Islet precursor cell (in vitro differentiated cells): ENCODE measurements at regions not wholly inside any gene's neighbourhood (a gene's known extent, or its start where the extent isn't known, plus 50 kb on each side); places are given as distances from the start of the nearest gene placed in this dataset.
A peak's percentile ranks its signal among the peaks of the same experiment; 100 is the strongest.
"Not testable (repeated sequence)": the region's sequence is repeated elsewhere in the genome, so short reads cannot be mapped to it uniquely, and the experiment has no call there.

Source experiments
- DNase-seq: peaks from one replicate; pipeline ENCODE4 v3.0.0-alpha.2; 2018

DNA sequence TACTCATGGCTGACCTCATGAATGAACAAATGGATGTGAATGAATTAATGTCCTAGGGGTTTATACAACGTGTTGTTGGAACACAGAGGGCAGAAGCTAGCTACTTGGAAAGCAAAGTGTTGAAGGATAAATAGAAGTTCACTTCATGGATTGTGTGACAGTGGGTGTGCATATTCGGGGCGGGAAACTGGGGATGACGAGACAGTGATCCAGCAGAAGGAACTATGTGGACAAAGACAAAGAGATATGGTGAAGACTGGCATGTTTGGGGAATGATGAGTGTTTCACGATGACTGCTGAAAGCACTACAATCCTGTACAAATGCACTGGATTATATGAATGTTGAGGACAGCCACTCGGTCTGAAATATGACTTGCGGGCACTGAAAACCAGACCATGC is 250.5 kb upstream of the C16orf82 start:
- DNase-seq = no peak

DNA sequence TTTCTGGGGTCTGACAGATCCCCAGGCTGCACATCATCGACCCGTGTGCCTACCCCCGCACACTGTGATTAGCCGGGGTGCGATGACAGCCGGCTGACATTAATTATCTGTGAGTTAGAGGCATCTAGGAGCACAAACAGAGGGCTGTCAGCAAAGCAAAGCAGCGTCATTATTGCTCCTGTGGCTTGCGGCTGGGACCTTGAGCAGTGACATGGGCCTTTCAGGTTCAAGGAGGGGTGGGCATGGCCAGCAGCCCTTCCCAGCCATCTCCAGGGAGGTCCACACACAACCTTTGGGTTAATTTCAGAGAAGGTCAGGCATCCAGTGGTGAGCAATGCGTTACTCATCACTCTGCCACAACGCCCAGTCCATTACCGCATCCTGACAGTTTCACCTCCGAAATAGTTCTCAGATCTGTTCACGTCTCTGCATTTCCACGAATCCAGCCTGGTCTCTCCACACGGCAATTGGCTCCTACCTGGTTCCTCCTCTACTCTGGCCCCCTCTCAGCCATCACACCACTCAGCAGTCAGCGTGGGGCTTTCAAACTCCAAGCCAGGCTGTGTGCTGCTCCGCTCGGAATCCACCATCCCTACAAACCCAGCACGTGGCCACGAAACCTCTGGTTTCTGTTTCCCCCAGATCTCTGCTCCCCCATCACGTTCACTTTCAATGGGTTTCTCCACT is 249.7 kb upstream of the C16orf82 start:
- DNase-seq = peak; percentile 60

DNA sequence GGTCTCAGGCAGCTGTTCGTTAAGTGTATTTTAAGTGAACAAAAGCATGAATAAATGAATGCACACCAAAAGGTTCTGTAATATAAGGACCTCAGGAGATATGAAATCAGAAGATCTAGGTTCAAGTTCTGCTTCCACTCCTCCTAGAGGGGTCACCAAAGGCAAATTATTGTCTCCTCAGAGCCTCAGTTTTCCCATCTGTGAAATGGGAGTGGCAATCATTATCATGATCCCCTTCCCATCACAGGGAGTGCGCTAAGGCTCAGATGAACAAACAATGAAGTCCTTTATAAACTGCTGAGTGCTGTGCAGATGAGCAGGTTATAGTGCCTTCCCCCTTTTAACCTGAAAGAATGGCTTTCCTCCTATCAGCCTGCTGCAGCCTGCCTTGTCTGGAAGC is 248.3 kb upstream of the C16orf82 start:
- no peak for DNase-seq

GRCh38 chr16:26824469-26824868 is 242.3 kb upstream of the C16orf82 start:
- no peak for DNase-seq

DNA sequence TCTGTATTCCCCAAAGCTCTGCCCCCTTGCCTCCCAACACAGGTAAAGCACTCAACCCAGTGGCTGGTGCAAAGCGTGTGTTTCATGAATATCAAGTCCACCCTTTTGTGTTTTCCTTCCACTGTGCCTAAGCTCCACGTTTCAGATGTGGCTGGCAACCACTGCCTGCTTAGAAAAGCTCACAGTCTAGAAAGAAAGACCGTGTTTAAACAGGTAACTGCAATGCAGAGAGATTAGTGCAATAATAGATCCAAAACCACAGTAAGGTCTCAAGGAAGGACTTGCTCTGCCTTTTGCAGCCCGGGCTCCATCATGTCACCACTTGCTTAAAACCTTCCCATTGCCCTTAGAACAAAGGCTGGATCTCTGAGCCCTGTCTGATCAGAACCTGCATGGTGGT is 240.2 kb upstream of the C16orf82 start:
- DNase-seq = no peak

DNA sequence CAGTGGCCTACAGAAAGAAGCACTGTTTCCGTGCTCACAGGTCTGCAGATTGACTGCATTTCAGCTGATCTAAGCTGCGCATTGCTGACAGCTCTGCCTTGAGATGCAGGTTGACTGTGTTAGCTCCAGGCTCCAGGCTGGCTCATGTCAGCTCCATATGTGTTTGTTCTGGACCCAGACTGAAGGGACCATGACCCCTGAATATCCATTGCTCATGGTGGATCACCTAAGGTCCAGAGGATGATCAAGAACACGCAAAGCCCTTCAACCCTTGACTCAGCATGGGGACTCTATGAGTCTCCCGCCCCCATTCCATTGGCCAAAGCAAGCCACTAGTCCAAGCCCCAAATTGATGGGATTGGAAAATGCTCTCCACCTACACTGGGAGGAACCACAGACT is 239.3 kb upstream of the C16orf82 start:
- no peak for DNase-seq

DNA sequence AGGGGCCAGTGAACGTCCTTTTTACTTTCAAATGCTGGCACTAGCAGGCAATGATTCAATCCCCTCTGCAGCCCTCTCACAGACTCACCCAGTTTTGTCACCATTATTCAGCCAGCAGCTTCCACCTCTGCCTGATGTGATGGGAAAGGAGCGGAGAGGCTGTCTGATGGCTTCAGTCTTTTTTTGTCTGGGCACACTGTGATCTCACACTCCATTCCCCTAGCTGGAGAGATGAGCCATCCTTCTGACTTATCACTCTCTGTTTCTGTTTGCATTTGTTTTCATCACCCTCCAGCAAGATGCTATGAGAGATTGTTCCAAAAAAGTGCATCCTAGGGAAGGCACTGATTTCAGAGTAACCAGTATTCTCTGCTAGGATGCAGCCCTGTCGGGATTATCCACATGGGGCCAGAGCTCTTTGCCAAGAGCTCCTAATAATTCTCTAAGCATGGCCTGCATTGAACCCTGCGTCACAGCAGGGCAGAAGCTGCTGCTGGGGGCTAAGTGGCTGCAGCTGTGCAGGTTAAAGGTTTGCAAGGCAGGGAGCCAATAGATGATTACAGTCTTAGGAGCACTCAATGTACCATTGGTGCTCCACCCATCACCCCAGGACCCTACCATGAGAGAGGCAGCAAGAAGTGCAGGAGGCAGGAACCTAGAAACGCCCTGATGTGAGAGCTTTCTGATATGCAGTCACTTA is 236.1 kb upstream of the C16orf82 start:
- DNase-seq = no peak

- not testable (repeated sequence) for DNase-seq
Measured at GRCh38 chr16:26836114-26836513, 230.6 kb upstream of the C16orf82 start.

GRCh38 chr16:26838931-26839330 is 227.8 kb upstream of the C16orf82 start:
- DNase-seq = no peak

GRCh38 chr16:26840691-26841090 is 226.0 kb upstream of the C16orf82 start:
- DNase-seq = no peak

DNA sequence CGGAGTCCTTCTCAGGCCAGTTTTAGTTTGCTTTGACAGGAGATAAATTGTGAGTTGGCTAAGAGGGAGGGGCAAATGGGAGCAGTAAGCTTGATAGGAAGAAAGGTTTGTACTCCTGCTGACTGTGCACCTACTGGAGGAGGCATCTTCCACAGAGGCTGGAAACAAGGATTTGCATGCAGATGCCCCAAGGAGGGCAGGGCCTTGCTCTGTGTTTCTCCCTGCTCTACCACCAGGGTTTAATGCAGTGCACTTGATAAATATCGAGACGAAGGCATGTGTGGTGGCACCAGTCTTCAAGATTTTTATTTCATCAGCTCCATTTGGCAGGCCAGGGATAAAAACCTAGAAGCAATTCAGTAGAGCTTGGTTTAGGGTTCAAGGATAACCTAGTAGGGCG is 210.5 kb upstream of the C16orf82 start:
- no peak for DNase-seq

- no peak for DNase-seq
Measured at GRCh38 chr16:26856791-26857190, 209.9 kb upstream of the C16orf82 start.

DNA sequence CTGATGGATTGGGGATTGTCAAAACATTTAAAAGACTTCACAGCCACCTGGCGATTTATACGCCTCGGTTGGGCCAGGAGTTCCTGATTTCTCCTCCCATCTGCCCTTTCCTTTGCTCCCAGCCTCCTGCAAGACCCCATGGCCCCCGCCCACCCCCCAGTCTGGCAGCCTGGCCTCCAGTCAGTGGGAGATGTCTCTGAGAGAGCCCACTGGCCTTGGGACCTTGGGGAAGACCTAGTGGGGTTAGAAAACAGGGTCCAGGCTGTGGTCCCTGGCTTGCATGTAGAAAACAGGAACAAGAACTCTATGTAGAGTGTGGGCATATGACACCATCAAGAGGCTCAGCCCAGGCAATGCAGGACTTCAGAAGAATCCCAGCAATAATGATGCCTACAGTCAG is 209.4 kb upstream of the C16orf82 start:
- DNase-seq = no peak

GRCh38 chr16:26860506-26860905 is 206.2 kb upstream of the C16orf82 start:
- no peak for DNase-seq

DNA sequence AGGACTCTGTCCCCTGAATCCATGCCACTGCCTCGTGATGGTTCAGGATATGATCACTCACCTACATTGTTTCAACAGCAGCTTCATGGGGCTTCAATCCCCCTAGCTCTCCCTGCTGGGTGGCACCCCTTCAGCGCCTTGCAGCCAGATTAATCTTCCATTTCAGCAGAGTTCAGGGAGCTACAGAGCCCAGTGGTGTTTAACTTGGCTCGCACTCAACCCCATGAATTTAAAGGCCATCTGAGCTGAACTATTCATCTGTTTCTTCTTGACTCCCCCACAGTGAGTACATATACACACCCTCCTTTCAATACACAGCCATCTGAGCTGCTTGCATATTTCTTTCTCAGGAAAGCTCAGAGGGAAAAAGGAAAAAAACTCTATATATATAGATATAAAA is 202.8 kb upstream of the C16orf82 start:
- no peak for DNase-seq

DNA sequence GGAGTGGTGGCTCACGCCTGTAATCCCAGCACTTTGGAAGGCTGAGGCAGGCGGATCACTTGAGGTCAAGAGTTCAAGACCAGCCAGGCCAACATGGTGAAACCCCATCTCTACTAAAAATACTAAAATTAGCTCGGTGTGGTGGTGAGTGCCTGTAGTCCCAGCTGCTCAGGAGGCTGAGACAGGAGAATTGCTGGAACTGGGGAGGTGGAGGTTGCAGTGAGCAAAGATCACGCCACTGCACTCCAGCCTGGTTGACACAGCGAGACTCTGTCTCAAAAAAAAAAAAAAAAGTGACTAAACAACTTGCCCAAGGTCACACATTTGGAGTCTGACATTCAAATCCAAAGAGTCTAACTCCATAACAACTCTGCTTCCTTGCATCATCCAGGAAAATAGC is 192.4 kb upstream of the C16orf82 start:
- DNase-seq = not testable (repeated sequence)

DNA sequence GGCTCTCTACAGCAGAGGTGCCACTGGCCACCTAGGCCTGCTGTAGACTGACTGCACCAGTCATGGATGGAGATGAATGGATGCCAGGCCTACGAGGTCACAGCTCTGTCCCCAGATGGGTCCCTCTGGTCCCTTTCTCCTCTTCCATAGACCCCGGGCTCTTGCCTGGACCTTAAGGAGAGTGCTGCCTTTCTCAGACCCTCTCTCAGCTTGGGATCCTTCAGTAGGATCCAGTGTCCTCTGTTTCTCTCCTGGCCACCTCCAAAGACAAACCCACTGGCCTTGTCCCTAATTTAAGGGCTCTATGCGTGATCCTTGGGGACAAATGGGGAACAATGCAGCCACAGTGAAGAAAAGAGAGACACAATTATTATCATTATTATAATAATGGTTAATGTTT is 189.3 kb upstream of the C16orf82 start:
- DNase-seq = no peak

GRCh38 chr16:26885674-26886073 is 181.1 kb upstream of the C16orf82 start:
- DNase-seq = no peak

DNA sequence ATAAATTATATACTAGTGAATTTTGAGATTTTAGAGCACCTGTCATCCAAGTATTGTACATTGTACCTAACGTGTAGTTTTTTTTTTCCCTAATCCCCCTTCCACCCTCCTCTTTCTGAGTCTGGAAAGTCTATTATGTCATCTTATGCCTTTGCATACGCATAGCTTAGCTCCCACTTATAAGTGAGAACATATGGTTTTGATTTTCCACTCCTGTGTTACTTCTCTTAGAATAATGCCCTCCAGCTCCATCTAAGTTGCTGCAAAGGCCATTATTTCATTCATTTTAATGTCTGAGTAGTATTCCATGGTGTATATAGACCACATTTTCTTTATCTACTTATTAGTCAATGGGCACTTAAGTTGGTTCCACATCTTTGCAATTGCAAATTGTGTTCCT is 177.0 kb upstream of the C16orf82 start:
- no peak for DNase-seq

DNA sequence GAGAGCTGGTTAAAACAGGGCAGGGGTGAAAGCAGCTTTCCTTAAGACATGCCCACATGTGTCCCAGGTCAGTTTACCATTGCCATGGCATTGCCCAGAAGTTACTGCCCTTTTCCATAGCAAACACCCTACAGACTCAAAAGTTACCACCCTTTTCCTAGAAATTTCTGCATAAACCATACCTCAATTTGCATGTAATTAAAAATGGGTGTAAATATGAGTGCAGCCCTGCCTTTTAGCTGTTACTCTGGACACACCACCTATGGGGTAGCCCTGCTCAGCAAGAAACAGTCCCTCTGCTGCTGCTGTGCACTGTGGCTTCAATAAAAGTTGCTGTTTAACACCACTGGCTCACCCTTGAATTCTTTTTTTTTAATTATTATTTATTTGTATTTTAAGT is 168.5 kb upstream of the C16orf82 start:
- DNase-seq = no peak

DNA sequence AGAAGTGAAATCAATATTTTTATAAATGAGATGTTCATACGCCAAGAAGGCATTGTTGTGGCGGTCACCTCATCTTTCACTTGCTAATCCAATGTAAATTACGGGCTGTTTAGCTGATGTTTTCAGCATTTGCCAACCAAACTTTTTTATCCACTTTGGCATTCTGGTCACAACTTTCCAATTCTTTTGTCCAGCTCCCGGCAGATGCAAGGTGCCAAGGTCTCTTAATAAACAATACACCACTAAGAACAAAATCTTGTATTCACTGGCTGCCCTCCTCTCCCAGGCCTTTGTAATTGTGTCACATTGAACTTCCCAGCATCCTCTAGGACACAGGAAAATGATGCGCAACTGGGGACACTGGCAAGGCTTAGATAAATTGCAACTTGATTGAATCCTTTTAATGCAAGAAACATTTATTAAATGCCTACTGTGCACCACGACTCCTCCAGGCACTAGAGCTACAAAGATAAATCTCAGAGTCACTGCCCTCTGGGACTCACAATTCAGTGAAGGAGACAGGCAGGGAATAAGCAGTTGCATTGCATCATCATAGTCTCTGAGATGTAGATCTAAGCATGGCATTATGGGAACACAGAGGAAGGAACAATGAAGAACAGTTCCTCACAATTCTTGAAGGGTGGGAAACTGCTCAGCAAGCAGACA is 165.4 kb upstream of the C16orf82 start:
- DNase-seq = no peak

DNA sequence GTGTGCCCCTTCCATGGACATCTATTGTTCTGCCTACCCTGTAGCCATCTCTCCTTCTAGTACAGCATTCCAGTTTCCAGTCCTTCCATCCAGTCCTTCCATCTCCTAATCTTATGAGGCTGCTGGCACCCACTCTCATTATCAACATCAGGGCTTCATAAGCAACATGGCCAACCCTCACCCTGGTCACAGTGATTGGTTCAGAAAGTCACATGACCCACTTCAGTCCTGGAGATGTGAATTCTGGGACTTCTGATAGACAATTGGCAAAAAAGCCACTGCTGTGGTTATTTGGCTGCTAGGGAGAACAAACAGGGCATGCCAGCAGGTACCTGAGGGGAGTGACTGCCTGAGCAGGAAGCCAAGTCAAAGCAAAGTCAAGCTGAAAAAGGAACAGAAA is 164.7 kb upstream of the C16orf82 start:
- DNase-seq = no peak

- no peak for DNase-seq
Measured at GRCh38 chr16:26905336-26905735, 161.4 kb upstream of the C16orf82 start.

GRCh38 chr16:26909623-26910022 is 157.1 kb upstream of the C16orf82 start:
- no peak for DNase-seq
